ENCODE measurements at regions not wholly inside any gene's neighbourhood (a gene's known extent, or its start where the extent isn't known, plus 50 kb on each side); places are given as distances from the start of the nearest gene placed in this dataset.

DNA sequence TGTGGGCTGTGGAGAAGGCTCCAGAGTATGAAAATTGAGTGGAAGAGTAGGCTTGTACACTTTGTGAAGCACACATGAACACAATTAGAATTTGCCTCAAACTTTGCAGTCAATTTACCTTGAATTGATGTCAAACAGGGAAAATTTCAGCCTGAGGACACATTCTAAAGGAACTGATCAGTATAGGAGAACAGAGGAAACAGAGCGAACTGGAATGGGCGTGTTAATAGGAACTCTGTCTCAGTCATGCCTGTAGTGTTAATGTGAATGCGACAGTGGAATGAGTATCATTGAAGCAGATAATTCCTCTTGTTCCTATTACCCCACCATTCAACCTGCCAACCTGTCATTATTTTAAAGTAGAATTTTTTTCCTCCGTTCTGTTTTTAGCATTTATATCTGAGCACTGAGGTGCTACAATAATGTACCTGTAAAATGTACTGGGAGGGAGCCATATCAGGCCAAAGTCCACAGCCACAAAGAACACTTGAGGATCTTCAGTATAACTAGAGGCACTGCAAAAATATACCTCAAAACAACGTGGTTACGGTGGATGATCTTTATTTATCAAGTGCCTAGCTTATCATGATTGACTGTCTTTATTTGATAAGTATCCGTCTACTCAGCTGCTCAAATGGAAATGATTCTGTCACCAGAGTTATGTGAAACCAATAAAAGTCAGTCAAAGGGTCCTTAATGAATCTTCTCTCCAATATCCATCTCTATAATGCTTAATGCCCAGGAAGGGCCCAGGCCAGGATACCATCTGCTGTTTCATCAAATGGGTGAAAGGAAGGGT lies 125.3 kb upstream of the STMND1 start:
- no peak for DNase-seq (ENCODE audit: low read depth in 2 of 3, low spot score in 2 of 3)

DNA sequence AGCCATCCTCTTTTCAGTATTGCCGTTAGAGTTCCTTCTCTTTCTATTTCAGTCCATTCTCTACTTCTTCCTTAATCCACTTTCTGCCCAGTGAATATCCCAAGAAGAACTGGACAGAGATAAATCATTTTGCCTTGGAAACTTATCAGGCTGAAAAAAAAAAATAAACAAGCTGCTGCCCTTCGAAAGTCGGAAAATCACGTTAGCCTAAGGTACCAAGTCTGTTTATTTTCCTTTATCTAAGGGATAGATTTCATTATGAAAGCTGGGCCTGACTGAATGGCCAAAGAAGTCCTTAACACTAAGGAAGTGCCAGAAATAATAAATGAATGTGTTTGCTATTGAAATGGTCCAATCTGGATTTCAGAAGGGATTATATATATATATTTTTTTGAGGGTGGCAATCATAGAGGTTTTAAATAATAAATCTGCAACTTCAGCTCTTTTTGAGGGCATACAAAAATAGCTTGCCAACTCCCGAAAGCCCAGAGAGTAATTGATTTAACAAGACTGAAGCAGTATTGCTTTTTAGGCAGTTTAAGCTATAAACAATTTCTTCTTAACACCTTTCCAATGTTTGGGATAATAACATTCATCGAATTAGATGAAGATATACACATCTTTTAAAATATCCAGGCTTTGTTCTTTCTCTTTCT lies 127.0 kb upstream of the STMND1 start:
- no peak for DNase-seq (ENCODE audit: low read depth in 2 of 3, low spot score in 2 of 3)

DNA sequence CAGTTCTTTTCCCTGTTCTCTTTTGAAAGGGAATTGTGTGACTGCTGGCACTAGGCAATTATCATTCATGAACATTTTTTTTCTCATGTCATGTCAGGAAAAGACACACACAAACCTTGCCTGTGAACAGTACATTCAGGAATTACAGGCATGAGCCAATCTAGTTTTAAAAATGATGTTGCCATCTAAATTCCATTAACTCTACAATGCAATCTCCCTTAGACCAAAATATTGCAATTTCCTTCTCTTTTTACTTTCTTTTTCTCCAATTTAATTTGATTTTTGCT lies 127.5 kb upstream of the STMND1 start:
- DNase-seq (ENCODE audit: low read depth in 2 of 3, low spot score in 2 of 3), result no peak

DNA sequence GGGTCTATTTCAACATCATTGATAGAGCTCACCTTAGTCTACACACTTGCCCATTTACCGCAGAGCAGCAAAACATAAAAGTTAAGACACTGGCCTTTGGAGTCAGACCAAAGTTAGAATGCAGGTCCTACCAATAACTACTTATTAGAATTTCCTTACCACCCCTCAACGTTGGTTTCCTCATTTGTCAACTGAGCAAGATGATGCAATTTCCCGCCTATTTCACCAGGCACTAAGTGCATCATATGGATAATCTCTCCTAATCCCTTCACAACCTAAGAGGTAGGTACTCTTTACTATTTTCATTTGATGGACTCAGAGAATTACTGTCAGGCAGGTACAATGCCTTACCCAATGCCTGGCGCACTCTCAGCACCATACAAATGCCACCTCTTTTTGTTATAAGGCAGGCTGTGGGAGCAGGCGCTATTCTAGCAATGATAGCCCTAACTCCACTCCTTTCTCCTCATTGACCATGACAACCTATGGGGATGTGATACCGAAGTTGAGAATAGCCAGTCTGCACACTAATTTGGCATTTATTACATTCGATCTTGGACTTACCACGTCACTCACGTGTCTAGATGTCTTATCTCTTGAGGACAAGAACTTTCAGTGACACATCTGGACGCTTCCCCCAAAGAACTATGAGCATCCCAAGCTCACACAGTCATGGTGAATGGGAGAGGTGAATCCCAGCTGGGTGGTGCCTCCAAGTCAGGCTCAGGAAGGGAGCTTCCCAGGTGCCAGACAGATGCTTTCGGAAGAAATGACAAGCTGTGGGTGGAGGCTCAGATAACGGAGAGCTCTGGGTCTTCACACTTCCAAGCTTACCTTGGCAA lies 128.1 kb upstream of the STMND1 start:
- no peak for DNase-seq (ENCODE audit: low read depth in 2 of 3, low spot score in 2 of 3)

DNA sequence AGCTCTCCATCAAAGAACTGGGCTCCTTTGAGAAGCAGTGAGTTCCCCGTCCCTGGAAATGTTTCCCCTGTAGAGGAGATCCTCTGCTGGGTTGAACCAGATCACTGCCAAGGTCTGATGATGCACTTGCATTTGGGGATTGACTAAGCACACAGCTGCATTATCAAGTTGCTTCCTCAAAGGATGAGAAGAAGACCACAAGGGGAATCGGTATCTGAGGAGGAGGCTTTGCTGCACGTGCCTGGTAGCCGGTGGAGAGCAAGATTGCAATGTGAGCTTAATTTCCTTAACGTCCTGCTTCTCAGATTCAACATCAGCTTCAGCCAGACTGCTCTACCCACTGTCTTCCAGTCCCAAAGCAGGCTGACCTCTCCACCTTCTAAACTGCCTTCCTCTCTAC lies 128.8 kb upstream of the STMND1 start:
- no peak for DNase-seq (ENCODE audit: low read depth in 2 of 3, low spot score in 2 of 3)

DNA sequence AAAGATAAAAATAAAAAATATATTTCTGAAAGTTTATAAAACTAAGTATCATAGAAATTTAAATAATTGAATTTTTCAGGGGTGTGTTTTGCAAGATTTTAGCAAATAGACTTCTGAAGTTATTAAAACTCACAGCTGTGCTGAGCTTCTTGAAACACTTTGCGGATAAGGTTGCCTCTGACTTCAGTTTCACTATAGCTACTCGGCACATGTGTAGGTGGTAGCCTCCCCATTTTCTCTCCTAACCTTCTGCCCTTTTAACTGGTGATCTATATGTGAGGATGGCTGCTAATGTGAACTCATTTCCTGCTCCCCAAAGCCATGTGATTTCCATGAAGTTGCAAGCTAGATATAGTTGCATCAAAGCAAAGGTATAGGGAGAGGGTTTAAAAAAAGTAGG lies 129.3 kb upstream of the STMND1 start:
- DNase-seq (ENCODE audit: low read depth in 2 of 3, low spot score in 2 of 3), result no peak

DNA sequence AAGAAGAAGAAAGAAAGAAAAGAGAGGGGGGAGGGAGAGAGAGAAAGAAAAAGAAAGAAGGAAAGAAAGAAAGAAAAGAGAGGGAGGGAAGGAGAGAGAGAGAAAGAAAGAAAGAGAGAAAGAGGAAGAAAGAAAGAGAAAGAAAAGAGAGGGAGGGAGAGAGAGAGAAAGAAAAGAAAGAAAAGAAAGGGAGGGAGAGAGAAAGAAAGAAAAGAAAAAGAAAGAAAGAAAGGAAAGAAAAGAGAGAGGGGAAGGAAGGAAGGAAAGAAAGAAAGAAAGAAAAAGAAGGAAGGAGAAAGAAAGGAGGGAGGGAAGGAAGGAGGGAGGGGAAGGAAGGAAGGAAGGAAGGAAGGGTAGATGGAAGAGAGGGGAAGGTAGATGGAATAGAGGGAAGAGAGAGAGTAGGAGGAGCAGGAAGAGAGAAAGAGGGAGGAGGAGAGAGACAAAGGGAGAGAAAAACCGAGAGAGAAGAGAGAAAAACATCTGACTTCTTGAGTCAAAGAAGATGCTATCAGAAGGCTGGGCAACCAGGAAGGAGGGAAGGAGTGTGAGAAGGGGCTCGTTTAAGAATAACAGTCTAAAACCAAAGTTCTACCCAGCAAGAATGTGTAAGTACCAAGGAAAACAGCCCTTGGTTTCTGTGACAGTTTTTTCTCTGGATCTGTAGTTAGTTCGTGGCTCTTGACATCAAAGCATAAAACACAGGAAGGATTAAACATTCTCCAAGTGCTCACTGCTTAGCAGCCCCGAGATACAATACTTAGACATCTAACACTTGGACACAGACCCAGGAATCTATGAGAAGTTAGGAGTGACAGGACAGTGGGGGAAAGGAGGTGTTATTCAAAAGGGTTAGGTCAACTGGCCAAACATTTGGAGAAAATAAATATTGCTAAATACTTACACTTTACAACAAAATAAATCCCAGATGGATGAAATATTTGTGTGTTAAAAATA lies 131.9 kb upstream of the STMND1 start:
- DNase-seq (ENCODE audit: low read depth in 2 of 3, low spot score in 2 of 3), result no peak

DNA sequence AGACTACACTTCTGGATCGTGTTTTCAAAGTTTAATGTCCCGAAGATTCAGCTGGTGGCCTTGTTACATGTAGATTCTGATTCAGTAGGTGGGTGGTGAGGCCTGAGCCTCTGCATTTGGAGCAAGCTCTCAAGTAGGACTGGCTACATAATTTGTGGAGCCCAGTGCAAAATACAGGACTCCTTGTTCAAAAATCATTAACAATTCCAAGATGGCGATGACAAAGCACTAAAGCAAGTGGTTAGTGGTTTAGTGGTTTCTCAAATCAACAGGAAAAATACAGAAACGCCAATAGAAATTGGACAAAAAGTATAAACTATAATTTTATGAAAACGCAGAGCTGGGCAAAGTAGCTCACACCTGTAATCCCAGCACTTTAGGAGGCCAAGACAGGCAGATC lies 133.7 kb upstream of the STMND1 start:
- no peak for DNase-seq (ENCODE audit: low read depth in 2 of 3, low spot score in 2 of 3)

DNA sequence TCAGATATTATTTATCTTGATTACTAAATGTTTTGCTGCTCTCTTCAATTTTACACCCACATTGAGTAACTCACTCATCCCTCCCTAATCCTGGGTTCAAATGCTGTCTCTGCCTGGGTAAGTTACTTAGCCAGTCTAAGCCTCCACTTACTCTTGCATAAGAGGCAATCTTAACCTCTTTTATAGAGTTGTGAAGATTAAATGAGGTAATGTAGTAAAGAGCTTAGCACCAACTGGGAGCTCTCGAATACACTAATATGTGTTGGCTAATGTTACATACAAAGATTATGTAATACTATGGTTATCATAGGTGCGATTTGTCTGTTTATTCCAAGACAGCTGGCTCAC lies 134.4 kb upstream of the STMND1 start:
- DNase-seq (ENCODE audit: low read depth in 2 of 3, low spot score in 2 of 3), result no peak

DNA sequence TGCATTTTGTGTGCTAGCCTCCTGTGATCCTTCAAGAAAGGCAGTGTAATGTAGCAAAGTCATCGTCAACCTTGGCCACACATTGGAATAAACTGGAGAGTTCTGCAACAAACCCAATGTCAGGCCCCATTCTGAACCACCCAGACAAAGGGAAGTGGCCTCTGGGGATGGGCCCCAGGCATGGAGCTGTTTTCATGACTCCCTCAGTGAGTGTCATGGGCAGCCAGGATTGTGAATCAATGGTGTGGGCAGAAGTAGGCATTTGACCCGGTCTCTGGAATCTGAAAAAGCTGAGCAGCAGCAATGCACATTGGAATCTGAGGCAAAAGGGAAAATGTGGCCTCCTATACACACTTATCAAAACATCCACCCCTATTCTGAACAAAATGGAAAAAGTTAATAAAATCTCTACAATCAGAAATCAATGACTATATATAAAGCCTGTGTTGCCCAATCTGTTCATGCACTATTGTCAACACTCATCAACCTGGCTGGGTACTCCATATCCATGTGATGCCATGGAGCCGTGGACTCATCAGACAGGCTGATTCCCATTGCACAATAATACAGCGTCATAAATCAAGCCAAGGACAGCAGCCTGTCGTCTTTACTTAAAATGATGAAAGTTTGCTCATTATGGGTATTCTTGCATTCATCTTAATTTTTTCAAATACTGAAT lies 134.9 kb upstream of the STMND1 start:
- no peak for DNase-seq (ENCODE audit: low read depth in 2 of 3, low spot score in 2 of 3)

DNA sequence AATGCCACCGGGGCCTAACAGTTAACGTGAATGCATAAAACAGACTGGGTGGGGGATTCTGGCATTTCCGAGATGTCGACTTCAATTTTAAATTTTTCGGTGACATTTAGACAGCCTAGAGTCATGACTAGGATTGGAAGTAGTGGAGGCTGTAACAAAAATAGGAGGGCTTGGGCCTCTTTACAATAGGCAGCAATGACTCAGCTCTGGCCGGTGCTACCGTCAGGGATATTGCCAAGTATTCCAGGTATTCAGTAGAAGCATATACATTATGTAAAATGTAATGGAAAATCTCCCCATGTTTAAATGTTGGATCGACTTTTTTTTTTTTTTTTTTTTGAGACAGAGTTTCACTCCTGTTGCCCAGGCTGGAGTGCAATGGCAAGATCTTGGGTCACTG lies 136.2 kb upstream of the STMND1 start:
- no peak for DNase-seq (ENCODE audit: low read depth in 2 of 3, low spot score in 2 of 3)

DNA sequence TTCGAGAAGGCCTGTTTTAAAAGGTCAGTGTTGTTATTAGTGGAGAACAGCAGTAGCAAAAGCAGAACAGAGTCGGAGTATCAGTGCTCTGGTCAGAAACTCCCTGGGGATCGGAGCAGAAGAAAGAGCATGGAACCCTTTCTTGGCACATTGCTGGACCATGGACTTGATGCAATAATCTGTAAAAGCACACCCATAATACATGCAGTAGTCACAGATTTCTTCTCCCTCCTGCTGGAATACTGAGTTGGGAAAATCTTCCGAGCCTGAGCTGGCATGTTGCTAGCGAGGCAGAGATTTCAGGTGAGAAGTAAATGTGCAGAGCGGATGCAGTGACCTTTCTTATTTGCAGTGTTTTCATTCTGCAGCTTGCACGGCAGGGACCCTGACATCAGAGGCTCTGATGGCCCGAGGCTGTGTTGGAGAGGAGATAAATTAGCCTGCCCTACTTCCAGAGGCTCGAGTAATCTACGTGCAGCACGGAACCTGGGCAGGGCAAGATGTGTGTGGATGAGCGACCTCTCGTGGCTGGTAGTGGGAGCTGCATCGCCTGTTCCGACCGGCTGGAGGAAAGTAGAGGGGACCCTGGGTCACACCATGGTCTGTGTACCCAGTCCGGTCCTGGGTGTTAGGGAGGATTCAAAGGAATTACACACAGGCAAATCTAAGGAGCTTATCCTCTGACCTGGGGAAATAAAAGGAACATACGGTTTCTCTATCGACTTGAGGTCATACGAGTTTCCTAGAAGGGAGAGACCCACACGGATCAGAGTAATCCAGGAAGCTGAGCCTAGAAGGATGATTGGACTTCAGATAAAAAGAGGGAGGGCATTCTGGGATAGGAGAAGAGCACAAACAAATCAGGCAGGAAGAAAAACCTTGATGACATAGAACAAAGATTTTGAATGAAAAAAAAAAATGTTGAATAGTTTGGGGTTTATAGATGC lies 137.0 kb upstream of the STMND1 start:
- DNase-seq (ENCODE audit: low read depth in 2 of 3, low spot score in 2 of 3), result peak; percentile 35 to 52 (median 47)

DNA sequence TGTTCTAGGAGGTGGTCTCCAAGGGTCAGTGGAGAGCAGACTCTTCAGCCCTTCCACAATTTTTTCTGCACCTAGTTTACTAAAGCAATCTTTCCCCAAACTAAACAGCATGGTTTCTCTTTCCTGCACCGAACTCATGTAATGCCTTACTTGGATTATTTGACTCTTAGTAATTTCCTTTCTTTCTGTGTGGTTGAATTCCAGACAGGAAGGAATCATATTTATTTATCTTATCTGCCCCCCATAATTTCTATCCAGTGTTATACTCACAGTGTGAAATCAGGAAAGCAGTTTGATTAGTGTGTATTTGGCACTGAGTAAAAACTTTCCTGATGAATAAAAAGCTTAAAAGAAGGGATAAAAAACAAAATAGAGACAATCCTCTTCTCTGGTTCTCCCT lies 140.3 kb upstream of the STMND1 start:
- DNase-seq (ENCODE audit: low read depth in 2 of 3, low spot score in 2 of 3), result no peak

DNA sequence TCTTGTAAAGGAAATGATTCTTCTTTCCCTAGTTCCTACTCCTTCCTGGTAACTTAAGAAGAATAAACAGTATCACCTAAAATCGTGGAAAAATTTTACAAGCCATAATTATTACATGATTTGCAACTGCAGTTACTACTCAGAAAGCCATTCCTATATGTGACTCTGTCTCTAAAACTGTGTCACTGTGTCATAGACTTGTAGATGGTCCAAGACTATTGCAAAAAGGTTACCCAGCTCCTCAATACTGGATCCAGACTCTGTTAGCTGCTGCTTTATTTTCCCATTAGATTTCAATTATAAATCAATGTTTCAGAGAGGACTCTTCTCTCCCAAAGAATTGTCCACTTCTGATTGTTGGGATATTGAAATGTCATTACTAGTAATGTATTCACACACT lies 142.1 kb upstream of the STMND1 start:
- no peak for DNase-seq (ENCODE audit: low read depth in 2 of 3, low spot score in 2 of 3)

DNA sequence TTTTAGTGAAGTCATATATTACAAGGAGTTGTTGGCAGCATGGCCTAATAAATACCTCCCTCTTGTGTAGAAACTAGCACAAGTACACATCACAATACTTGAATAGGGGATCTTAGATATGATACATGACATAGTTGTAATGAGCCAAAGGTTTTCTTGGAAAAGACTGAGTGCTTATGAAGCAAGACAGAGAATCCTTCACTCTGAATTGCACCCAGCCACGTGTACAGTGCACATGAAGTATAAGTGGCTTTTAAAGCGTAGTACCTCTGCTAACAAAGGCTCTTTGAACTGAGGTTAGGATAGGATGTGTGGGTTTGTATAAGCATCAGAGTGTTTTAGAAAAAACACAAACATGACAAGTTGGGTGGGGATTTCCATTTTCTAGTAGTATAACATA lies 145.5 kb upstream of the STMND1 start:
- no peak for DNase-seq (ENCODE audit: low read depth in 2 of 3, low spot score in 2 of 3)

DNA sequence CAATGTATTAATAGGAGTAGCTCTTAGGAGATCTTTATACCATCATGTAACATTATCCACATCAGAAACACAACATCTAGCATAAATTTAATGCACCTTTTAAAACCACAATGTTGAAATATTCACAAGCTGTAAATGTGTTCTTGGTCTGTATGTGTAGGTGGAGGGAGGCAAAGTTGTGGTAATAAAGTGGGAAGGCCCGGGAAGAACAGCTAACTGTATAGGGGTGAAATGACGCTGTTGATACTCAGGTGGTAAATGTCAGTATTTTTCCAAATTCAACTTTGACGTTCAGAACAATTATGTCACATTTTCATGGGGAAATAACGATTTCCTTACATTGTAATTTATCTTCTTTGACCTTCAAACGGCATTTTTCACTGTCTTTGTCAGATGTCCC lies 146.0 kb upstream of the STMND1 start:
- no peak for DNase-seq (ENCODE audit: low read depth in 2 of 3, low spot score in 2 of 3)

DNA sequence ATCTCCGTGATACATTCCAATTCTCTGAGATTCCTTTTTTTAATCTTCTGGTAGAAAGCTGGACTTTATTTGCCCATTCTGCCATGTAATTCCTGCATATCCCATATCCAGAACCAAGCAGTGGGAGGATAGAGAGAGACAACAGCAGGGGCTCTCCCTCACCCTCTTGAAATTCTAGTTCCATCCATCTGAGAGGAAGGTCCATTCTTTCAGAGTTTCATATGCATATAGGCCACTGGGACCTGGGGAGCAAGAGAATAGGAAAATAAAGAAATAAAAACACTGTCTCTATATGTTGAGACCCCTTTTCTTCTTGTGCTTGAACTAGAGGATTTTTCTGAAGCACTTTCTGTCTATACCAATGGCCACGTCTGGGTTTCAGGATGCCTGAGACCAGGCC lies 147.9 kb upstream of the STMND1 start:
- no peak for DNase-seq (ENCODE audit: low read depth in 2 of 3, low spot score in 2 of 3)

DNA sequence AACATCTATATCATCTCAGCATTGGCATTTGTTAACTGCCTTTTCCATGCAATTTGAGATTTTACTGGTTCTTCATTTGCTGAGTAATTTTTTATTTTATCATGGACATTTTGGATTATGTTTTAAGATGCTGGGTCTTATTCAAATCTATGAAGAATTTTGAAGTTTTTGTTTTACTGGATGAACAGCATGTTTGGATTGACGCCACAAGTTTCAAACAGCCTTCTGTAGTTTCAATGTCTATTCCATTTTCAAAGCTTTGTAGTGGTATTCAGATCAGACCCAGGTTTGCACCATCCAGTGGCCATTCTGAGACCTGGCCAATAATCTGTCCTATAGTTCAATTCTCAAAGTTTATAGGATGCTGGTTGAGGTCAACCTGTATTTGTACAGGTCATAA lies 148.4 kb upstream of the STMND1 start:
- DNase-seq (ENCODE audit: low read depth in 2 of 3, low spot score in 2 of 3), result no peak

DNA sequence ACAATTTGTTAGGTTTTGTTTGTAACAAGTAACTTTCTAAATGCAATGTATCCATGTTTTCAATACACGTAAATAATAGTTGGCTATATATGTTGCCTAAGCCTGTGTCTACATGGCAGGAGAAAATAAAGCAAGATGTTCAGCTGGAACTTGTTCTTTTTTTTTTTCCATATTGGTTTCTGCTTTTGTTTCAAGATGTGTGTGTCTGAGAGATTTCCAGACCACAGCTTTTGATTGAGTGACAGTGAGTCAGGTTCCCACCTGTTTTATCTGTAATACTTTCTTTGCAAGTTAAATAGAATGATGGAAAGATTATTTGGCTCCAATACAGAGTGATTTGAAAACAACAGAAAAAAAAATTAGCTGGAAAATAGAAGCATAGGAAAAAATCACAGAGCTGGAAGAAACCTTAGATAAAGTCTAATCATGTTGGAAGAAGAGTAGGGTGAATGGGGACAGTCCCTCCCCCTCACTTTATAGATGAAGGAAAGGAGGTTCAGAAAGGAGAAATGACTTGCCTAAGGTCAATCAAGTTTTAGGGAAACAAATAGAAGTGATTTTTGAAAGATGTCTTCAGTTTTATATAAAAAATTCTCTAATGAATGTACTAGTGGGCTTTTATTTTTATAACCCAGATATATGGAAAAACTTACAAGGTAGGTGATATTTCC lies 150.9 kb upstream of the STMND1 start:
- no peak for DNase-seq (ENCODE audit: low read depth in 2 of 3, low spot score in 2 of 3)

All from activated CD8-positive, alpha-beta memory T cell treated with anti-CD3 and anti-CD28 coated beads for 48 hours (primary cell).